NCI-H187 (cell line): ENCODE measurements at regions not wholly inside any gene's neighbourhood (a gene's known extent, or its start where the extent isn't known, plus 50 kb on each side); places are given as distances from the start of the nearest gene placed in this dataset.
"Not testable (repeated sequence)": the region's sequence is repeated elsewhere in the genome, so short reads cannot be mapped to it uniquely, and the experiment has no call there.

Experiments used
- DNase-seq, 2 experiments: peaks; one replicate each; lab custom pipeline; 2025; lab: John Stamatoyannopoulos, UW

- DNase-seq: not testable (repeated sequence)
Measured at GRCh38 chr5:34096033-34096432, 53.0 kb upstream of the C1QTNF3 start.

DNA sequence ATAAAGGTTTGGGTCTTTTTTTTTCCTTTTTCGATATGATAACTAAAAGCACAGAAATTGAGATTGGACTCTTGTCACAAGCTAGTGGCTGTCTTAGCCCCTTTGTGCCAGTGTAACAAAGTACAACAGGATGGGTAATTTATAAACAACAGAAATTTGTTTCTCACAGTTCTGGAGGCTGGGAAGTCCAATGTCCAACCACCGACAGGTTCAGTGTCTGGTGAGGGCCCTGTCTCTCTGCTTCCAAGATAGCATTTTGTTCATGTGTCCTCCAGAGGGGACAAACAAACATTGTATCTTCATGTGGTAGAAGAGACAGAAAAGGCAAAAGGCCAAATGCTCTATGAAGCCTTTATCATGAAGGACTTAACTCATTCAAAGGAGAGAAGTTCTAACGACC lies 56.9 kb upstream of the C1QTNF3 start:
- not testable (repeated sequence) for DNase-seq

- not testable (repeated sequence) for DNase-seq
Measured at GRCh38 chr5:34101567-34101966, 58.6 kb upstream of the C1QTNF3 start.

DNA sequence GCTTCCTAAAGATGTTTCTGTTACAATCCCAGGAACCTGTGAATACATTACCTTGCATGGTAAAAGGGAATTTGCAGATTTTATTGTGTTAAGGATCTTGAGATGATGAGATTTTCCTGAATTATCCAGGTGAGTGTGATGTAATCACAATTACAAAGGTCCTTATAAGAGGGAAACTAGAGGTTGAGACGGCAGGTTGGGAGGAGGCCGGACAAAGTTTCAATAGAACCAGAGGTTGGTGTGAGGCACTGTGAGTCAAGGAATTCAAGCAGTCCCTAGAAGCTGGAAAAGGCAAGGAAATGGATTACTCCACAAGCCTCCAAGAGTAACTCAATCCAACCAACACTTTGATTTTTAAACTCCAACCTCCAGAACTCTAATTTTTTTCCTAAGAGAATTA lies 65.9 kb upstream of the C1QTNF3 start:
- DNase-seq: not testable (repeated sequence)

GRCh38 chr5:34124280-34124679 lies 81.3 kb upstream of the C1QTNF3 start:
- DNase-seq: not testable (repeated sequence)

- DNase-seq: not testable (repeated sequence)
Measured at GRCh38 chr5:34125354-34125753, 82.3 kb upstream of the C1QTNF3 start.

- not testable (repeated sequence) for DNase-seq
Measured at GRCh38 chr5:34126741-34127140, 83.7 kb upstream of the C1QTNF3 start.

- not testable (repeated sequence) for DNase-seq
Measured at GRCh38 chr5:34127818-34128217, 84.8 kb upstream of the C1QTNF3 start.

DNA sequence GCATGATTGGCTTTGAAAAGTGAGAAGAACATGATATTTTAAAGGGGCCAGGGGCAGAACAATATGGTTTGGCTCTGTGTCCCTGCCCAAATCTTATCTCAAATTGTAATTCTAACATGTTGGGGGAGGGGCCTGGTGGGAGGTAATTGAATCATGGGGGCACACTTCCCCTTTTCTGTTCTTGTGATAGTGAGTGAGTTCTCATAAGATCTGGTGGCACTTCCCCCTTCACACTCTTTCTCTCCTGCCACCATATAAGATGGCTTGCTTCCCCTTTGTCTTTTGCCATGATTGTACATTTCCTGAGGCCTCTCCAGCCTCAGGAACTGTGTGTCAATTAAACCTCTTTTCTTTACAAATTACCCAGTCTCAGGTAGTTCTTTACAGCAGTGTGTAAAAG lies 85.9 kb upstream of the C1QTNF3 start:
- DNase-seq: not testable (repeated sequence)

DNA sequence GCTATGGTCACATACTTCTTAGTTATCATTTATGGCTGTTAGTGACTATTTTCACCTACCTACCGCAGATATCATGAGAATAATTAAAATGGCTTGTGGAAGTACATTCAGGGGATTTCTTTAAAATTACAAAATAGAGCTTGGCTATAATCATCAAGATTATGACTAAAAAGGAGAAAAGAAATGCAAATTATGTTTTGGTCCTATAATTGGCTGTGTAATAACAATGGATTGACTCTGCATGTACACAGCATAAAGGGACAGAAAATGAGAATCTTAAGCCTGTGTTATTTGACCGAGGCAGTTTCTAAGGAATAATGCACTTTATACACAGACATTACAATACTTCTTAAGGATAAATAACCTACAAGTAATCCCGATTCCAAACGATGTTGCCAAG lies 112.0 kb upstream of the C1QTNF3 start:
- DNase-seq: not testable (repeated sequence)

DNA sequence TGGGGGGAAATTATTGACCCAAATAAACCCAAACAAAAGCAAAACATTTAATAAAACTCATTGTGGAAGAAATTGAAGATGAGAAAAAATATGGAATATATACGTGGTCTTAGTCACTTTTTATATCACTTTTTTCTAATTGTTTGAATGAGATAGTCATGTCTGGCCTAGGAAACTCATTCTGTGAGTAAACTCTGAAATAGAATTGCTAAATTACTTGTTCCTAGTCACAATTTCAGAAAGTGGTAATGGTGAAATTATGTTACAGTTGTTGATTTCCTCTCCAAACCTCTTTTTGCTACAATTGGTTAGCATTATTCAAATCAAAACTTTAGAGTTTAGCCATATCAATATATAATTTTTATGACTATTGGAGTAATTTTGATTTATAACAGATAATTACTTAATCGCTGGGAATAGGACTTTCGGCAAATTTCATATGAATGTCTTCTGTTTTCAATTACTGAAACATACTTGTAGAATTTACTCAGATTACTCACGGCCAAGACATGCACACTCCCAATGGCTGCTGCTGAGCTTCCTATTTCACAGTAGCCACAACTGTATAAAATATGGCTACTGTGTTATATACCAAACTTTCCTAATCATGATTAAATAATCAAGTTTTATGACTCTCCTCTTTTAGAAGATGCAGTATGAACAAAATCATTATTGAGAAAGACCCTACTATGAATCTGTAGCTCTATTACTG lies 113.8 kb upstream of the C1QTNF3 start:
- DNase-seq: not testable (repeated sequence)

GRCh38 chr5:34160904-34161303 lies 117.9 kb upstream of the C1QTNF3 start:
- not testable (repeated sequence) for DNase-seq

GRCh38 chr5:34171398-34171797 lies 128.4 kb upstream of the C1QTNF3 start:
- DNase-seq: not testable (repeated sequence)

DNA sequence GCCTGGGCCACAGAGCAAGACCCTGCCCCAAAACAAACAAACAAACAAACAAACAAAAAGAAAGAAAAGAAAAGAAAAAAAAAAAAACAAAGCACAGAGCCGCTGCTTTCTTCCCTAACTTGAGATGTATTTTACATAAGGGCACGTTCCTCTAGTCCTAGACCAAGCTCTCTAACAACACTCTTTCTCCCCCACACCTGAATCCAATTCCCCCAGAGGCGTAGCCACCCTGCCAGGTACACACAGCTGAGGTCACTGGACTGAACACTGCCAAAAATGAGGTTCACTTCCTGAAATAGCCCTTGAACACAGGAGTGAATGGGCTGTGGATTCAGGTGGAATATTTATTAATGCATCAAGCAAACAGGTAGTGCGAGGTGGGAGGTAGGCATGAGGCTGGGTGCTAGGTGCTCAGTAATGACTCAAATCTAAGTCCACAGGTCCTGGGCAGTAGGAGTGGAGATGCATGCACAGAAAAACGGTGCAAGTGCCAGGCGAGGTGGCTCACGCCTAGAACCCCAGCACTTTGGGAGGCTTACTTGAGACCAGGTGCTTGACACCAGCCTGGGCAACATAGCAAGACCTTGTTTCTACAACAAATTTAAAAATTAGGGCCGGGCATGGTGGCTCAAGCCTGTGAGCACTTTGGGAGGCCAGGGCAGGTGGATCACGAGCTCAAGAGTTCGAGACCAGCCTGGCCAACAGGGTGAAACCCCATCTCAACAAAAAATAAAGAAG lies 136.6 kb upstream of the C1QTNF3 start:
- not testable (repeated sequence) for DNase-seq

- DNase-seq: not testable (repeated sequence)
Measured at GRCh38 chr5:34180225-34180624, 137.2 kb upstream of the C1QTNF3 start.

- not testable (repeated sequence) for DNase-seq
Measured at GRCh38 chr5:34180940-34181614, 138.1 kb upstream of the C1QTNF3 start.

GRCh38 chr5:34185005-34185404 lies 142.0 kb upstream of the C1QTNF3 start:
- DNase-seq: not testable (repeated sequence)

DNA sequence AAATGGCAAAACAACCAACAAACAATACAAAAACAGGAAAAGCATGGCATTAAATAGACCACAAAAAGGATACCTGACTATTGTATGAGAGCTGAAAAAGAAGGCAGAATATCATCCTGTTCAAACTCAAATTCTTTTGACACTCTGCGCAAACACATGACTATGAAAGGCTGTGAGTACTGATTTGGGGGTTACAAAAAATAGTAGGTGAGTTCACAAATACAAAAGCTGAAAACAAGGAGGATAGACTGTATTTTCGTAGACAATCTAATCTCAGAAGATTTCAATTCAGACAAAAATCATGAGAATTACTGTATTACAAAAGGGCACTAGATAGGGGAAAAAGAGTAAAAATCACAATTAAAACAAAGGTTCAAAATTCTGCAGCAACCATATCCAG lies 142.6 kb upstream of the C1QTNF3 start:
- not testable (repeated sequence) for DNase-seq

DNA sequence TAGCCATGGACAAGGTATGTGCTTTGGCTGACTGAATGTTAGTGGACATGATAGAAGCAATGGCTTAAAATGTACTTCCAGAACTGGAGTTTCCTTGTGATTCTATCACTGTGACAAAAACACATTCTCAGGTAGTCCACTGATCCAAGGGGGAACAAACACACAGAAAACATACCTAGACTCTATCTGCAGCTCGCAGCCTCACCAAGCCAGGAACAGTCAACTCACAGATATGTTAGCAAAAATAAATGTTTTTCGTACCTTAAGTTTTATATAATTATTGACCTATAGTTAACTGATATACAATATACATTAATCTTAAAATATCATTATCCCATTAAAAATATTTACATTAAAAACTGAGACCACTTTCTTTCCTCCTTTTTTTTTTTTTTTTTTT lies 143.1 kb upstream of the C1QTNF3 start:
- not testable (repeated sequence) for DNase-seq

DNA sequence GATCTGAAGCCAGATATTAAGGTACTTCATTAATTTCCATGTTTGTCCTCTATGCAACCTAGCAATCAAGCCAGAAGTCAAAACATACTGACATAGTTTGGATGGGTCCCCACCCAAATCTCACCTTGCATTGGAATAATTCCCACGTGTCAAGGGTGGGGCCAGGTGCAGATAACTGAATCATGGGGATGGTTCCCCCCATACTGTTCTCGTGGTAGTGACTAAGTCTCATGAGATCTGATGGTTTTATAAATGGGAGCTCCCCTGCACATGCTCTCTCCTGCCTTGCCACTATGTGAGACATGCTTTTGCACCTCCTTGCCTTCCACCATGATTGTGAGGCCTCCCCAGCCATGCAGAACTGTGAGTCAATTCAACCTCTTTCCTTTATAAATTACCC lies 143.9 kb upstream of the C1QTNF3 start:
- DNase-seq: not testable (repeated sequence)

DNA sequence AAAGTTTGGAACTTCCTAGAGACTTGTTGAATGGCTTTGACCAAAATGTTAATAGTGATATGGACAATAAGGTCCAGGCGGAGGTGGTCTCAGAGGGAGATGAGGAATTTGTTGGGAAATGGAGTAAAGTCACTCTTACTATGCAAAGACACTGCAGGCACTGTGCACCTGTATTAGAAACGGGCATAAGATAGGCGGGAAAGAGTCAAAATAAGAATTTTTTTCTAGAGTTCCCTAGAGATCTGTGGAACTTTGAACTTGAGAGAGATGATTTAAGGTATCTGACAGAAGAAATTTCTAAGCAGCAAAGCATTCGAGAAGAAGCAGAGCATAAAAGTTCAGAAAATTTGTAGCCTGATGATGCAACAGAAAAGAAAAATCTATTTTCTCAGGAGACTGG lies 144.4 kb upstream of the C1QTNF3 start:
- DNase-seq: not testable (repeated sequence)

GRCh38 chr5:34188001-34188822 lies 145.2 kb upstream of the C1QTNF3 start:
- not testable (repeated sequence) for DNase-seq
